IMR-90 (cell line): ENCODE measurements at regions not wholly inside any gene's neighbourhood (a gene's known extent, or its start where the extent isn't known, plus 50 kb on each side); places are given as distances from the start of the nearest gene placed in this dataset.

ENCODE experiments used
- ATAC-seq: fragments of 200-7000 bp; cut with Tn5 transposase; 2 replicates; pipeline ENCODE4 v1.9.1; 2020; ENCODE audit warnings: low read depth, mild to moderate bottlenecking, moderate library complexity
- BruUV-seq: library from RNA; stranded (reverse); fragments of 400-500 nt; replicated peaks from 2 replicates; lab custom pipeline; 2021; lab: Mats Ljungman, UMichigan
- CTCF ChIA-PET: fragments of 300-600 bp; formaldehyde crosslinking; extraction: SDS; loops from one replicate; lab custom pipeline; 2021; ENCODE audit warnings: antibody characterized with exemption; lab: Yijun Ruan, JAX
- POLR2A ChIA-PET: fragments of 300-600 bp; sonication (Branson Sonifier 250); formaldehyde crosslinking; loops from one replicate; lab custom pipeline; 2022; ENCODE audit warnings: antibody characterized with exemption; ENCODE audit not compliant: unreplicated experiment; lab: Charles Lee
- DNase-seq: peaks from one replicate; pipeline ENCODE4 v3.0.0; 2013
- H2AFZ ChIP-seq: replicated peaks from 2 replicates; pipeline ENCODE3; 2013; ENCODE audit warnings: low read length, mild to moderate bottlenecking; ENCODE audit not compliant: poor library complexity
- H2AK5ac ChIP-seq: 2 replicates; pipeline ENCODE4 v1.6.1; 2013; ENCODE audit warnings: low read depth, low read length, inconsistent platforms
- H2AK9ac ChIP-seq: replicated peaks from 2 replicates; pipeline ENCODE3; 2013; ENCODE audit warnings: mild to moderate bottlenecking, low read depth, low read length, moderate library complexity; ENCODE audit not compliant: poor library complexity
- H2BK120ac ChIP-seq: 2 replicates; pipeline ENCODE4 v1.6.1; 2013; ENCODE audit warnings: low read depth, low read length, inconsistent platforms
- H2BK15ac ChIP-seq: 3 replicates; pipeline ENCODE4 v1.6.1; 2013; ENCODE audit warnings: low read depth, low read length, inconsistent platforms
- H2BK20ac ChIP-seq: 2 replicates; pipeline ENCODE4 v1.6.1; 2013; ENCODE audit warnings: low read depth, mild to moderate bottlenecking, inconsistent platforms, low read length, moderate library complexity
- H2BK5ac ChIP-seq: 2 replicates; pipeline ENCODE4 v1.6.1; 2013; ENCODE audit warnings: mild to moderate bottlenecking, low read depth, low read length, inconsistent platforms; ENCODE audit not compliant: poor library complexity, severe bottlenecking
- H3K14ac ChIP-seq: replicated peaks from 2 replicates; pipeline ENCODE4 v1.6.1; 2013; ENCODE audit warnings: low read depth, low read length, inconsistent platforms
- H3K18ac ChIP-seq: 2 replicates; pipeline ENCODE4 v1.6.1; 2013; ENCODE audit warnings: low read depth, low read length, control low read depth
- H3K23ac ChIP-seq: 2 replicates; pipeline ENCODE4 v1.6.1; 2013; ENCODE audit warnings: low read depth, low read length, inconsistent platforms
- H3K27ac ChIP-seq: 2 replicates; pipeline ENCODE4 v1.5.1; 2013; ENCODE audit warnings: mild to moderate bottlenecking, control low read depth, low read length; ENCODE audit not compliant: insufficient read depth
- H3K27me3 ChIP-seq: 2 replicates; pipeline ENCODE4 v1.6.1; 2013; ENCODE audit warnings: low read length; ENCODE audit not compliant: control insufficient read depth, insufficient read depth
- H3K36me3 ChIP-seq: 2 replicates; pipeline ENCODE4 v1.6.1; 2013; ENCODE audit warnings: low read length, mixed read lengths; ENCODE audit not compliant: control insufficient read depth, insufficient read depth
- H3K4ac ChIP-seq: 2 replicates; pipeline ENCODE4 v1.6.1; 2013; ENCODE audit warnings: low read depth, low read length, inconsistent platforms
- H3K4me1 ChIP-seq: 2 replicates; pipeline ENCODE4 v1.6.1; 2013; ENCODE audit warnings: low read length, mixed read lengths; ENCODE audit not compliant: control insufficient read depth, insufficient read depth
- H3K4me2 ChIP-seq: 2 replicates; pipeline ENCODE4 v1.6.1; 2013; ENCODE audit warnings: low read depth, mild to moderate bottlenecking, control low read depth, low read length, moderate library complexity
- H3K4me3 ChIP-seq: 2 replicates; pipeline ENCODE4 v1.5.1; 2013; ENCODE audit warnings: low read depth, mild to moderate bottlenecking, control low read depth, low read length, moderate library complexity; ENCODE audit not compliant: insufficient read depth
- H3K56ac ChIP-seq: 2 replicates; pipeline ENCODE4 v1.6.1; 2013; ENCODE audit warnings: low read length, inconsistent platforms; ENCODE audit not compliant: insufficient read depth; ENCODE audit errors: extremely low read depth
- H3K79me1 ChIP-seq, 2 experiments: 2 replicates each; pipeline ENCODE4 v1.6.1; 2013; ENCODE audit warnings: low read length in 2 of 2, inconsistent platforms in 1 of 2, low read depth in 1 of 2
- H3K9ac ChIP-seq: 2 replicates; pipeline ENCODE4 v1.6.1; 2013; ENCODE audit warnings: low read depth, low read length, control low read depth
- H3K9me1 ChIP-seq: 2 replicates; pipeline ENCODE4 v1.6.1; 2013; ENCODE audit warnings: low read length, inconsistent platforms; ENCODE audit not compliant: insufficient read depth
- H3K9me3 ChIP-seq: 2 replicates; pipeline ENCODE4 v1.6.1; 2013; ENCODE audit warnings: low read length; ENCODE audit not compliant: control insufficient read depth, insufficient read depth
- H4K20me1 ChIP-seq: 2 replicates; pipeline ENCODE4 v1.6.1; 2013; ENCODE audit warnings: low read length, inconsistent platforms; ENCODE audit not compliant: insufficient read depth
- H4K5ac ChIP-seq: 2 replicates; pipeline ENCODE4 v1.6.1; 2013; ENCODE audit warnings: mild to moderate bottlenecking, low read depth, low read length, control low read depth
- H4K8ac ChIP-seq, 2 experiments: 2 replicates each; pipeline ENCODE4 v1.6.1; 2013; ENCODE audit warnings: low read depth in 2 of 2, low read length in 2 of 2, control low read depth in 1 of 2, inconsistent platforms in 1 of 2
- H4K91ac ChIP-seq: 2 replicates; pipeline ENCODE4 v1.6.1; 2013; ENCODE audit warnings: low read depth, low read length, inconsistent platforms; ENCODE audit not compliant: insufficient read depth
- BHLHE40 ChIP-seq: fragments of 150-350 bp; IDR thresholded peaks from 2 replicates; pipeline ENCODE4 v1.6.1; 2016; ENCODE audit warnings: mild to moderate bottlenecking, low read depth, low read length
- CEBPB ChIP-seq: IDR thresholded peaks from 2 replicates; pipeline ENCODE4 v1.6.1; 2012; ENCODE audit warnings: low read depth, low read length, improper control_type of control experiment
- CHD1 ChIP-seq: IDR thresholded peaks from 2 replicates; pipeline ENCODE4 v1.6.1; 2012; ENCODE audit warnings: low read depth, low read length, improper control_type of control experiment
- FOS ChIP-seq: fragments of 150-350 bp; IDR thresholded peaks from 2 replicates; pipeline ENCODE4 v1.6.1; 2016; ENCODE audit warnings: low read depth, low read length
- MAZ ChIP-seq: IDR thresholded peaks from 2 replicates; pipeline ENCODE4 v1.6.1; 2012; ENCODE audit warnings: low read depth, mild to moderate bottlenecking, low read length, improper control_type of control experiment, moderate library complexity, borderline replicate concordance
- MXI1 ChIP-seq: IDR thresholded peaks from 2 replicates; pipeline ENCODE4 v1.6.1; 2012; ENCODE audit warnings: low read depth, mild to moderate bottlenecking, low read length, moderate library complexity, borderline replicate concordance
- NFE2L2 ChIP-seq: fragments of 150-350 bp; IDR thresholded peaks from 2 replicates; pipeline ENCODE4 v1.6.1; 2016; ENCODE audit warnings: low read depth, mild to moderate bottlenecking, low read length
- POLR2A ChIP-seq: IDR thresholded peaks from 2 replicates; pipeline ENCODE4 v1.6.1; 2012; ENCODE audit warnings: mild to moderate bottlenecking, low read depth, low read length
- RAD21 ChIP-seq: IDR thresholded peaks from 2 replicates; pipeline ENCODE4 v1.6.1; 2012; ENCODE audit warnings: low read length, improper control_type of control experiment
- RCOR1 ChIP-seq: IDR thresholded peaks from 2 replicates; pipeline ENCODE4 v1.6.1; 2012; ENCODE audit warnings: mild to moderate bottlenecking, low read length, improper control_type of control experiment; ENCODE audit not compliant: insufficient replicate concordance
- RFX5 ChIP-seq: IDR thresholded peaks from 2 replicates; pipeline ENCODE4 v1.8.0; 2012; ENCODE audit warnings: low read depth, mild to moderate bottlenecking, low read length, moderate library complexity
- SMC3 ChIP-seq: fragments of 150-350 bp; IDR thresholded peaks from 2 replicates; pipeline ENCODE4 v1.6.1; 2016; ENCODE audit warnings: low read depth, mild to moderate bottlenecking, antibody characterized with exemption, low read length, moderate library complexity
- USF2 ChIP-seq: fragments of 150-350 bp; IDR thresholded peaks from 2 replicates; pipeline ENCODE4 v1.6.1; 2017; ENCODE audit warnings: mild to moderate bottlenecking, antibody characterized with exemption, low read length, low read depth
- WGBS, 2 experiments: methylation state at CpG; one replicate each; pipeline versions ENCODE4 v1.1.5 to v1.1.7; 2013; ENCODE audit warnings: missing lambda C conversion rate in 2 of 2; ENCODE audit not compliant: insufficient read length in 1 of 2; ENCODE audit errors: extremely low coverage in 2 of 2; 5-methylcytosine and 5-hydroxymethylcytosine counted together
- dilution Hi-C: fragments of 300-500 bp; cut with HindIII; formaldehyde crosslinking; loops from one replicate; pipeline ENCODE4 v1.14.3; 2018; ENCODE audit warnings: low sequenced_read_pairs; ENCODE audit not compliant: unreplicated experiment
- in situ Hi-C: fragments of 300-500 bp; cut with MboI; formaldehyde crosslinking; loops from 3 replicates; pipeline ENCODE4 v1.14.3; 2019; ENCODE audit warnings: low sequenced_read_pairs, inconsistent platforms, mixed read lengths
- intact Hi-C: fragments of 100-400 bp; cut with micrococcal nuclease; formaldehyde crosslinking; loops from 2 replicates; pipeline ENCODE4 v1.10.0; 2022
- TF ChIP-seq, protein P1 (sequence below): fragments of 150-350 bp; IDR thresholded peaks from 2 replicates; pipeline ENCODE4 v1.6.1; 2016; ENCODE audit warnings: low read depth, mild to moderate bottlenecking, low read length, moderate library complexity, borderline replicate concordance
- TF ChIP-seq, protein P2 (sequence below): conservative IDR thresholded peaks from 2 replicates; pipeline ENCODE4 v1.5.1; 2012; ENCODE audit warnings: mild to moderate bottlenecking, low read depth, low read length, improper control_type of control experiment

DNA sequence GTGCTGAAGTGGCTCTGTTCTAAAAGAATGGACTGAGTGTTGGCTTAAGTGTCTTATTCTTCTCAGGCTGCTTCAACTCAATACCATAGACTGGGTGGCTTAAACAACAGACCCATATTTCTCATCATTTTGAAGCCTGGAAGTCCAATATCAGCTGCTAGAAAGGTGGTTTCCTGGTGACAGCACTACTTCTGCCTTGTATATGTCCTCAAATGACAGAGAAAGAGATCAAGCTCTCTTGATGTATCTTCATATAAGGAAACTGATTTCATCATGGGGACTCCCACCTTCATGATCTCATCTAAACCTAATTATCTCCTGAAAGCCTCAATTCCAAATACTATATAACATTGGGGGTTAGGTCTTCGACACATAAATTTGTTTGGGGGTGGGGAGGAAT is 449.7 kb upstream of the DSEL start:
- DNase-seq = no peak
- Histone ChIP-seq H3K56ac (no peak overlapping the region), H3K79me1 (no peaks in the 10 kb centered on the region), H2AK5ac (no peak overlapping the region), H3K27me3 (no peaks in the 10 kb centered on the region), H2BK120ac (no peak overlapping the region), H2AK9ac (no peak overlapping the region), H3K18ac (no peak overlapping the region), H2BK15ac (no peak overlapping the region), H2BK20ac (no peak overlapping the region), H3K4ac (no peak overlapping the region), H3K14ac (no peak overlapping the region), H4K20me1 (no peaks in the 10 kb centered on the region), H3K27ac (no peak overlapping the region), H3K9me3 (no peaks in the 10 kb centered on the region), H4K8ac (no peak overlapping the region), H2AFZ (no peak overlapping the region), H4K91ac (no peak overlapping the region), H4K5ac (no peak overlapping the region), H2BK5ac (no peak overlapping the region), H3K4me1 (no peaks in the 10 kb centered on the region), H3K4me2 (no peak overlapping the region), H3K9ac (no peak overlapping the region), H3K23ac (no peak overlapping the region), H3K9me1 (no peaks in the 10 kb centered on the region), H3K36me3 (no peaks in the 10 kb centered on the region), H3K4me3 (no peak overlapping the region)
- WGBS, 2 experiments = no CpG with 5 or more reads among the region's 1 CpG
- BruUV-seq = no TSS peak
- ChIA-PET POLR2A (no interaction called here), CTCF (no interaction called here)
- intact Hi-C loops (no loop called here), in situ Hi-C loops (no loop called here), dilution Hi-C loops (no loop called here)
- TF ChIP-seq SMC3 = no peak
- TF ChIP-seq RFX5 = no peak
- no peak for TF ChIP-seq MXI1
- TF ChIP-seq FOS = no peak
- TF ChIP-seq CHD1 = no peak
- TF ChIP-seq, protein P1, sequence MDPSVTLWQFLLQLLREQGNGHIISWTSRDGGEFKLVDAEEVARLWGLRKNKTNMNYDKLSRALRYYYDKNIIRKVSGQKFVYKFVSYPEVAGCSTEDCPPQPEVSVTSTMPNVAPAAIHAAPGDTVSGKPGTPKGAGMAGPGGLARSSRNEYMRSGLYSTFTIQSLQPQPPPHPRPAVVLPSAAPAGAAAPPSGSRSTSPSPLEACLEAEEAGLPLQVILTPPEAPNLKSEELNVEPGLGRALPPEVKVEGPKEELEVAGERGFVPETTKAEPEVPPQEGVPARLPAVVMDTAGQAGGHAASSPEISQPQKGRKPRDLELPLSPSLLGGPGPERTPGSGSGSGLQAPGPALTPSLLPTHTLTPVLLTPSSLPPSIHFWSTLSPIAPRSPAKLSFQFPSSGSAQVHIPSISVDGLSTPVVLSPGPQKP = no peak
- no peak for TF ChIP-seq BHLHE40
- no peak for TF ChIP-seq CEBPB
- TF ChIP-seq POLR2A = no peak
- no peak for TF ChIP-seq RCOR1
- TF ChIP-seq MAZ = no peak
- no peak for TF ChIP-seq RAD21
- no peak for TF ChIP-seq NFE2L2
- TF ChIP-seq, protein P2, sequence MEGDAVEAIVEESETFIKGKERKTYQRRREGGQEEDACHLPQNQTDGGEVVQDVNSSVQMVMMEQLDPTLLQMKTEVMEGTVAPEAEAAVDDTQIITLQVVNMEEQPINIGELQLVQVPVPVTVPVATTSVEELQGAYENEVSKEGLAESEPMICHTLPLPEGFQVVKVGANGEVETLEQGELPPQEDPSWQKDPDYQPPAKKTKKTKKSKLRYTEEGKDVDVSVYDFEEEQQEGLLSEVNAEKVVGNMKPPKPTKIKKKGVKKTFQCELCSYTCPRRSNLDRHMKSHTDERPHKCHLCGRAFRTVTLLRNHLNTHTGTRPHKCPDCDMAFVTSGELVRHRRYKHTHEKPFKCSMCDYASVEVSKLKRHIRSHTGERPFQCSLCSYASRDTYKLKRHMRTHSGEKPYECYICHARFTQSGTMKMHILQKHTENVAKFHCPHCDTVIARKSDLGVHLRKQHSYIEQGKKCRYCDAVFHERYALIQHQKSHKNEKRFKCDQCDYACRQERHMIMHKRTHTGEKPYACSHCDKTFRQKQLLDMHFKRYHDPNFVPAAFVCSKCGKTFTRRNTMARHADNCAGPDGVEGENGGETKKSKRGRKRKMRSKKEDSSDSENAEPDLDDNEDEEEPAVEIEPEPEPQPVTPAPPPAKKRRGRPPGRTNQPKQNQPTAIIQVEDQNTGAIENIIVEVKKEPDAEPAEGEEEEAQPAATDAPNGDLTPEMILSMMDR = no peak
- TF ChIP-seq USF2 = no peak
- ATAC-seq = no peak
